ENCODE measurements at regions not wholly inside any gene's neighbourhood (a gene's known extent, or its start where the extent isn't known, plus 50 kb on each side); places are given as distances from the start of the nearest gene placed in this dataset.

GRCh38 chr14:29233188-29233587 lies 466.6 kb downstream of the FOXG1 start:
- H3K27me3 ChIP-seq = no peaks in the 10 kb centered on the region
- no peak overlapping the region for H3K4me3 ChIP-seq
- no peaks in the 10 kb centered on the region for H3K36me3 ChIP-seq
- DNase-seq = no peak
- no peak for ATAC-seq
- no peaks in the 10 kb centered on the region for H3K4me1 ChIP-seq
- H3K9me3 ChIP-seq = no peaks in the 10 kb centered on the region
- intact Hi-C loops (cut with DNase I) = no loop called here
- H3K27ac ChIP-seq = no peak overlapping the region
- no peak for TF ChIP-seq CTCF (IDR thresholded peaks at IDR 0.05)

GRCh38 chr14:29235991-29236390 lies 469.4 kb downstream of the FOXG1 start:
- DNase-seq = no peak
- TF ChIP-seq CTCF (IDR thresholded peaks at IDR 0.05) = no peak
- intact Hi-C loops (cut with DNase I) = no loop called here
- Histone ChIP-seq H3K27me3 (no peaks in the 10 kb centered on the region), H3K36me3 (no peaks in the 10 kb centered on the region), H3K27ac (no peak overlapping the region), H3K9me3 (no peaks in the 10 kb centered on the region), H3K4me1 (no peaks in the 10 kb centered on the region), H3K4me3 (no peak overlapping the region)
- no peak for ATAC-seq

DNA sequence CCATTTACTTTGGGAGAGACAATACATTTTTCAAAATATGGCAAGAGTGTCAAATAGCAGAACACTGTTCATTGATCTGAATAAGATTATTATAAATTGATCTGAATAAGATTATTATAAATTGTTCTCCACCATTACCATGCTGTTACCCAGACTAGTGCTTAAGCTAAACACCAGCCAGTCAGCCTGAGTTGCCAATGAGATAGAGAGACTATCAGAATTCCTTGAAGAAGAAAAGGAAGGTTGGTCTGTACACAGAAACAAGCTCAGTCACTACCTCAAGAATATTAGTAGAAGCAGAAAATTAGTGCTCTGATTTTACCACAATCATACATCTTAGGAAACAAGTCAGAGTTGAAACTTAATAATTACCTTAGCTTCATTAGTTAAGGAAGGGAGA lies 469.8 kb downstream of the FOXG1 start:
- H3K27ac ChIP-seq = no peak overlapping the region
- TF ChIP-seq CTCF (IDR thresholded peaks at IDR 0.05) = no peak
- no peaks in the 10 kb centered on the region for H3K9me3 ChIP-seq
- no peaks in the 10 kb centered on the region for H3K36me3 ChIP-seq
- intact Hi-C loops (cut with DNase I) = no loop called here
- H3K4me3 ChIP-seq = no peak overlapping the region
- H3K4me1 ChIP-seq = no peaks in the 10 kb centered on the region
- H3K27me3 ChIP-seq = no peaks in the 10 kb centered on the region
- ATAC-seq (no peak), DNase-seq (no peak)

- DNase-seq = no peak
- no peaks in the 10 kb centered on the region for H3K4me1 ChIP-seq
- no peaks in the 10 kb centered on the region for H3K27me3 ChIP-seq
- no peak overlapping the region for H3K27ac ChIP-seq
- H3K36me3 ChIP-seq = no peaks in the 10 kb centered on the region
- H3K4me3 ChIP-seq = no peak overlapping the region
- TF ChIP-seq CTCF (IDR thresholded peaks at IDR 0.05) = no peak
- intact Hi-C loops (cut with DNase I) = no loop called here
- H3K9me3 ChIP-seq = no peaks in the 10 kb centered on the region
- ATAC-seq = no peak
These were observed 470.3 kb downstream of the FOXG1 start for GRCh38 chr14:29236848-29237247.

GRCh38 chr14:29240066-29240465 lies 473.5 kb downstream of the FOXG1 start:
- intact Hi-C loops (cut with DNase I) = no loop called here
- no peak for ATAC-seq

More at GRCh38 chr14:29240066-29240465, 473.5 kb downstream of the FOXG1 start:
- DNase-seq = no peak
- no peaks in the 10 kb centered on the region for H3K4me1 ChIP-seq
- no peaks in the 10 kb centered on the region for H3K36me3 ChIP-seq
- H3K9me3 ChIP-seq = no peaks in the 10 kb centered on the region
- H3K27me3 ChIP-seq = no peaks in the 10 kb centered on the region
- TF ChIP-seq CTCF (IDR thresholded peaks at IDR 0.05) = no peak
- H3K4me3 ChIP-seq = no peak overlapping the region
- no peak overlapping the region for H3K27ac ChIP-seq

Measured in left lung (tissue), 4 donors.